ENCODE measurements at regions not wholly inside any gene's neighbourhood (a gene's known extent, or its start where the extent isn't known, plus 50 kb on each side); places are given as distances from the start of the nearest gene placed in this dataset.
"Not testable (repeated sequence)": the region's sequence is repeated elsewhere in the genome, so short reads cannot be mapped to it uniquely, and the experiment has no call there.

DNA sequence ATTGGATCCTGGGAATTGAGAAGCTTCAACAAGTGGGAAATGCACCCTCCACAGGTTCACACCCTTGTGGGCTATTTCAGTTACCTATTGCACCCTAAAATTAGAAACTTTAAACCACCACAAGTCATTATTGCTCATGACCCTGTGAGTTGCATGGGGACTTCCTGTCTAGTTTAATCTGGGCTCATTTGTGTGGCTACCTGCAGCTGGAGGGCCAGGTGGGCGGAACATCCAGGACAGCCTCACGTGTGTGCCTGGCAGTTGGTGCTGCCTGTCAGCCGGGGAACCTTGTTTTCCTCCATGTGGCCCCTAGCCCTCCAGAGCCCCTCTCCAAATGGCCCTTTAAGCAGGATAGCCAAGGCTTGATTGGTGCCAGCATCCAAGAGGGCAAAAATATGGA lies 128.5 kb upstream of the ROPN1B start:
- TF ChIP-seq, protein P1, sequence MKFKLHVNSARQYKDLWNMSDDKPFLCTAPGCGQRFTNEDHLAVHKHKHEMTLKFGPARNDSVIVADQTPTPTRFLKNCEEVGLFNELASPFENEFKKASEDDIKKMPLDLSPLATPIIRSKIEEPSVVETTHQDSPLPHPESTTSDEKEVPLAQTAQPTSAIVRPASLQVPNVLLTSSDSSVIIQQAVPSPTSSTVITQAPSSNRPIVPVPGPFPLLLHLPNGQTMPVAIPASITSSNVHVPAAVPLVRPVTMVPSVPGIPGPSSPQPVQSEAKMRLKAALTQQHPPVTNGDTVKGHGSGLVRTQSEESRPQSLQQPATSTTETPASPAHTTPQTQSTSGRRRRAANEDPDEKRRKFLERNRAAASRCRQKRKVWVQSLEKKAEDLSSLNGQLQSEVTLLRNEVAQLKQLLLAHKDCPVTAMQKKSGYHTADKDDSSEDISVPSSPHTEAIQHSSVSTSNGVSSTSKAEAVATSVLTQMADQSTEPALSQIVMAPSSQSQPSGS (IDR thresholded peaks at IDR 0.05; ENCODE audit: low read length), result peak; percentile 44; the same call in 1 of the 2 replicates
- TF ChIP-seq FOXM1 (IDR thresholded peaks at IDR 0.05; ENCODE audit: low read depth, low read length) (peak; percentile 55; the same call in 1 of the 2 replicates), TCF3 (IDR thresholded peaks at IDR 0.05; ENCODE audit: borderline replicate concordance, insufficient read depth, low read depth, low read length) (peak; percentile 78; the same call in 1 of the 2 replicates), RUNX3 (IDR thresholded peaks at IDR 0.05; ENCODE audit: low read length) (peak; percentile 84), GABPA (IDR thresholded peaks at IDR 0.05; ENCODE audit: low read depth) (0 out of 2 replicates have a peak, but pooled peaks have one; percentile 35), MEF2A (IDR thresholded peaks at IDR 0.05; ENCODE audit: insufficient read depth, low read depth, low read length) (peak; percentile 86), IKZF2 (IDR thresholded peaks at IDR 0.05) (peak in 1 of 2 experiments; percentile 45; a peak in 2 of 4 replicates), JUNB (IDR thresholded peaks at IDR 0.05) (peak; percentile 40; the same call in 1 of the 2 replicates), EED (IDR thresholded peaks at IDR 0.05; ENCODE audit: low read depth) (peak; percentile 86), MTA2 (IDR thresholded peaks at IDR 0.05; ENCODE audit: low read depth) (peak; percentile 33; the same call in 1 of the 2 replicates), MTA3 (IDR thresholded peaks at IDR 0.05; ENCODE audit: borderline replicate concordance, low read length) (peak; percentile 53; the same call in 1 of the 2 replicates), TCF12 (IDR thresholded peaks at IDR 0.05; ENCODE audit: low read depth, low read length) (peak; percentile 90), BCL11A (IDR thresholded peaks at IDR 0.05; ENCODE audit: low read depth, low read length) (peak; percentile 53), ETV6 (conservative IDR thresholded peaks at IDR 0.05 in 1 of 2, IDR thresholded peaks at IDR 0.05 in 1 of 2; ENCODE audit: borderline replicate concordance in 1 of 2, low read depth in 1 of 2) (peak in 1 of 2 experiments; percentile 50; a peak in 1 of 4 replicates), CREM (IDR thresholded peaks at IDR 0.05; ENCODE audit: low read depth) (peak; percentile 53; the same call in 1 of the 2 replicates), SPI1 (IDR thresholded peaks at IDR 0.05; ENCODE audit: borderline replicate concordance, insufficient read depth, low read depth, low read length) (peak; percentile 15; the same call in 1 of the 2 replicates), EGR1 (IDR thresholded peaks at IDR 0.05; ENCODE audit: borderline replicate concordance in 1 of 2, low read depth in 2 of 2, low read length in 2 of 2) (peak in 1 of 2 experiments; percentile 73; a peak in 2 of 3 replicates), MEF2B (IDR thresholded peaks at IDR 0.05; ENCODE audit: partially characterized antibody, poor library complexity, severe bottlenecking) (peak; percentile 49), BHLHE40 (IDR thresholded peaks at IDR 0.05; ENCODE audit: borderline replicate concordance in 1 of 2, low read depth in 2 of 2, low read length in 1 of 2) (peak; percentile 62 to 85)
- peak; percentile 33 for DNase-seq (ENCODE audit: low read depth, low spot score)
- H4K20me1 ChIP-seq (ENCODE audit: control insufficient read depth, insufficient read depth); ATAC-seq; H3K36me3 ChIP-seq (ENCODE audit: control insufficient read depth in 2 of 2, insufficient read depth in 2 of 2, low read length in 1 of 2); RAD21 ChIA-PET (ENCODE audit: unreplicated experiment); H3K27ac ChIP-seq (ENCODE audit: control insufficient read depth, insufficient read depth); H3K9me3 ChIP-seq (replicated peaks; ENCODE audit: control insufficient read depth, insufficient read depth, low read length); in situ Hi-C loops (cut with MboI); H3K79me2 ChIP-seq (ENCODE audit: control insufficient read depth, insufficient read depth, low read length); FAIRE-seq; H3K4me3 ChIP-seq; H3K4me1 ChIP-seq (ENCODE audit: control insufficient read depth, insufficient read depth, low read length); POLR2A ChIA-PET; BruUV-seq (replicated peaks); H3K9ac ChIP-seq (ENCODE audit: control insufficient read depth, insufficient read depth, low read length); H2AFZ ChIP-seq (ENCODE audit: control insufficient read depth, low read depth, low read length); CTCF ChIA-PET; intact Hi-C loops (cut with micrococcal nuclease; ENCODE audit: unreplicated experiment); SMC1A ChIA-PET (ENCODE audit: uncharacterized antibody, unreplicated experiment); H3K27me3 ChIP-seq (replicated peaks in 1 of 2; ENCODE audit: control insufficient read depth in 2 of 2, insufficient read depth in 2 of 2, low read length in 1 of 2): not testable (repeated sequence)
- peak overlapping the region; percentile 22; the same call in 1 of the 2 replicates for H3K4me2 ChIP-seq (ENCODE audit: control insufficient read depth, insufficient read depth)
- 2% methylated on average over 3 of the region's 3 CpGs for WGBS (ENCODE audit: insufficient coverage, insufficient replicate concordance, low lambda C conversion rate, missing lambda C conversion rate)

DNA sequence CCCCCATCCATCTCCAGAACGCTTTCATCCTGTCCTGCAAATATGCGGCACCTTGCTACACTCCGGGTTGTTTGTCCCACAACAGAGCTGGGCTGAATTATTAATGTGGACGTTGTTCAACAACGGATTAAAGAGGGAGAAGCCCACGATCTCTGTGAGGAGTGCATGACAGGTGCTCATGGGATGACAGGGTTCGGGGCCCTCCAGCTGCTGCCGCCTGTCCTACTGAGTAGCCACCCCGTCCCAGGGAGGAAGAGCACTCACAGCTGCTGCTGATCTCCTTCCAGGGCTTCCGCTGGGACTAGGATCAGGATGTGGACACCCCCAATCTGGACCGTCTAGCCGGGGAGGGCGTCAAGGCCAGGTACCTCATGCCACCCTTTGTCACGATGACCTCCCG lies 121.0 kb upstream of the ROPN1B start:
- 60% methylated on average over 15 of the region's 15 CpGs for WGBS (ENCODE audit: insufficient coverage, insufficient replicate concordance, low lambda C conversion rate, missing lambda C conversion rate)
- H2AFZ ChIP-seq (ENCODE audit: control insufficient read depth, low read depth, low read length); H4K20me1 ChIP-seq (ENCODE audit: control insufficient read depth, insufficient read depth); POLR2A ChIA-PET; in situ Hi-C loops (cut with MboI); H3K27me3 ChIP-seq (replicated peaks in 1 of 2; ENCODE audit: control insufficient read depth in 2 of 2, insufficient read depth in 2 of 2, low read length in 1 of 2); RAD21 ChIA-PET (ENCODE audit: unreplicated experiment); DNase-seq (ENCODE audit: low read depth, low spot score); intact Hi-C loops (cut with micrococcal nuclease; ENCODE audit: unreplicated experiment); H3K4me2 ChIP-seq (ENCODE audit: control insufficient read depth, insufficient read depth); H3K4me3 ChIP-seq; SMC1A ChIA-PET (ENCODE audit: uncharacterized antibody, unreplicated experiment); H3K9me3 ChIP-seq (replicated peaks; ENCODE audit: control insufficient read depth, insufficient read depth, low read length); ATAC-seq; H3K36me3 ChIP-seq (ENCODE audit: control insufficient read depth in 2 of 2, insufficient read depth in 2 of 2, low read length in 1 of 2); FAIRE-seq; BruUV-seq (replicated peaks); H3K4me1 ChIP-seq (ENCODE audit: control insufficient read depth, insufficient read depth, low read length); H3K27ac ChIP-seq (ENCODE audit: control insufficient read depth, insufficient read depth); H3K79me2 ChIP-seq (ENCODE audit: control insufficient read depth, insufficient read depth, low read length); CTCF ChIA-PET; H3K9ac ChIP-seq (ENCODE audit: control insufficient read depth, insufficient read depth, low read length): not testable (repeated sequence)

All from GM12878 (cell line).